KOPT-K1 (cell line): ENCODE measurements at regions not wholly inside any gene's neighbourhood (a gene's known extent, or its start where the extent isn't known, plus 50 kb on each side); places are given as distances from the start of the nearest gene placed in this dataset.
A peak's percentile ranks its signal among the peaks of the same experiment; 100 is the strongest.

Source experiments
- H3K27ac ChIP-seq: fragments of 200-600 bp; sonication (generic); 2 replicates; pipeline ENCODE4 v1.5.1; 2016; ENCODE audit warnings: antibody characterized with exemption, mild to moderate bottlenecking, low read depth, low read length; ENCODE audit not compliant: poor library complexity, severe bottlenecking
- H3K36me3 ChIP-seq: fragments of 200-600 bp; sonication (generic); 2 replicates; pipeline ENCODE4 v1.5.1; 2017; ENCODE audit warnings: antibody characterized with exemption, mild to moderate bottlenecking, low read length, moderate library complexity; ENCODE audit not compliant: insufficient read depth
- H3K9me3 ChIP-seq: fragments of 200-600 bp; sonication (generic); 2 replicates; pipeline ENCODE4 v1.5.1; 2017; ENCODE audit warnings: antibody characterized with exemption, low read length, mild to moderate bottlenecking; ENCODE audit not compliant: insufficient read depth, poor library complexity, severe bottlenecking

GRCh38 chr7:159237022-159237653, 92.5 kb upstream of the VIPR2 start:
- H3K36me3 ChIP-seq = no peaks in the 10 kb centered on the region
- H3K9me3 ChIP-seq = no peaks in the 10 kb centered on the region
- no peak overlapping the region for H3K27ac ChIP-seq

GRCh38 chr7:159231017-159231416, 86.3 kb upstream of the VIPR2 start:
- Histone ChIP-seq H3K36me3 (no peaks in the 10 kb centered on the region), H3K9me3 (peaks cover 5% of the 10 kb centered on the region), H3K27ac (no peak overlapping the region)

GRCh38 chr7:159229683-159230475, 85.2 kb upstream of the VIPR2 start:
- Histone ChIP-seq H3K36me3 (no peaks in the 10 kb centered on the region), H3K27ac (no peak overlapping the region), H3K9me3 (peaks cover 5% of the 10 kb centered on the region)

GRCh38 chr7:159227433-159227832, 82.8 kb upstream of the VIPR2 start:
- H3K27ac ChIP-seq = no peak overlapping the region
- H3K36me3 ChIP-seq = no peaks in the 10 kb centered on the region
- peaks cover 5% of the 10 kb centered on the region for H3K9me3 ChIP-seq

GRCh38 chr7:159226011-159226702, 81.5 kb upstream of the VIPR2 start:
- Histone ChIP-seq H3K36me3 (no peaks in the 10 kb centered on the region), H3K27ac (no peak overlapping the region), H3K9me3 (no peaks in the 10 kb centered on the region)

- Histone ChIP-seq H3K36me3 (no peaks in the 10 kb centered on the region), H3K9me3 (no peaks in the 10 kb centered on the region), H3K27ac (no peak overlapping the region)
Measured at GRCh38 chr7:159218607-159219006, 73.9 kb upstream of the VIPR2 start.

- Histone ChIP-seq H3K27ac (no peak overlapping the region), H3K36me3 (no peaks in the 10 kb centered on the region), H3K9me3 (no peaks in the 10 kb centered on the region)
Measured at GRCh38 chr7:159218170-159218569, 73.5 kb upstream of the VIPR2 start.

- no peak overlapping the region for H3K27ac ChIP-seq
- no peaks in the 10 kb centered on the region for H3K9me3 ChIP-seq
- no peaks in the 10 kb centered on the region for H3K36me3 ChIP-seq
Measured at GRCh38 chr7:159215076-159215475, 70.4 kb upstream of the VIPR2 start.

- H3K9me3 ChIP-seq = no peaks in the 10 kb centered on the region
- no peaks in the 10 kb centered on the region for H3K36me3 ChIP-seq
- no peak overlapping the region for H3K27ac ChIP-seq
Measured at GRCh38 chr7:159213253-159213652, 68.6 kb upstream of the VIPR2 start.

- H3K9me3 ChIP-seq = no peaks in the 10 kb centered on the region
Measured at GRCh38 chr7:159212226-159212625, 67.6 kb upstream of the VIPR2 start.

GRCh38 chr7:159211540-159212182, 67.0 kb upstream of the VIPR2 start:
- Histone ChIP-seq H3K9me3 (no peaks in the 10 kb centered on the region), H3K36me3 (no peaks in the 10 kb centered on the region), H3K27ac (no peak overlapping the region)

More at GRCh38 chr7:159212226-159212625, 67.6 kb upstream of the VIPR2 start:
- H3K36me3 ChIP-seq = no peaks in the 10 kb centered on the region
- H3K27ac ChIP-seq = no peak overlapping the region

- H3K36me3 ChIP-seq = no peaks in the 10 kb centered on the region
- no peak overlapping the region for H3K27ac ChIP-seq
- no peaks in the 10 kb centered on the region for H3K9me3 ChIP-seq
Measured at GRCh38 chr7:159210581-159211235, 66.0 kb upstream of the VIPR2 start.

- Histone ChIP-seq H3K27ac (peak overlapping the region; percentile 36), H3K36me3 (no peaks in the 10 kb centered on the region), H3K9me3 (no peaks in the 10 kb centered on the region)
Measured at GRCh38 chr7:159209429-159209828, 64.8 kb upstream of the VIPR2 start.

- H3K9me3 ChIP-seq = no peaks in the 10 kb centered on the region
- H3K27ac ChIP-seq = peak overlapping the region; percentile 37
- H3K36me3 ChIP-seq = no peaks in the 10 kb centered on the region
Measured at GRCh38 chr7:159207951-159208350, 63.3 kb upstream of the VIPR2 start.

GRCh38 chr7:159207393-159207792, 62.7 kb upstream of the VIPR2 start:
- Histone ChIP-seq H3K36me3 (no peaks in the 10 kb centered on the region), H3K9me3 (no peaks in the 10 kb centered on the region), H3K27ac (peak overlapping the region; percentile 37)
